ENCODE measurements at regions not wholly inside any gene's neighbourhood (a gene's known extent, or its start where the extent isn't known, plus 50 kb on each side); places are given as distances from the start of the nearest gene placed in this dataset.

DNA sequence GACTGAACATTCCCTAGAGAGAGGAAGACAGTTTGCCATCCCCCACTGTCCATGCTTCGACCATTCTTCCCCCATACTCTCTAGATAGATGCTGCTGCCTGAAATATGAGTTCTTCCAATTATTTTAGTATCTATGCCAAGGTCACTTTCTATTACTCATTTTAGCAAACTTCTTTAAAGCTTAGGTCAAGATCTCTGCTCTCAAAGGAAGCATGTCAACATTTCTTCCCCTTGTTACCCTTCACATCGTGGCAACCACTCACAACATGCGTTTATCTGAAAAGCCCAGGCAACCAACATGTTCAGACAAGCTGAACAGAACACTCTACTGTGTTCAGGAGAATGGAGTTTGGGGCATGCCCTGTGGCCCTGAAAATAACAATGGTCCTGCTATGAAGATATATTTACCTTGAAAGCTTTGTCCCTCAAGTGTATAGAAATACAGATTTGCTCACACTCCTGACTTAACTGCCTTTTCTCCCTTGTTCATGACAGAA is 138.4 kb upstream of the KIF2A start:
- ATAC-seq: no peak
- TF ChIP-seq ZNF8 (CRISPR knock-in tag; IDR thresholded peaks at IDR 0.05) (no peak), PPARA (CRISPR knock-in tag; IDR thresholded peaks at IDR 0.05; ENCODE audit: borderline replicate concordance) (no peak), ZNF565 (CRISPR knock-in tag; conservative IDR thresholded peaks at IDR 0.05; ENCODE audit: low read depth) (no peak), TOX (CRISPR knock-in tag; IDR thresholded peaks at IDR 0.05; ENCODE audit: borderline replicate concordance) (no peak), CSDC2 (CRISPR knock-in tag; IDR thresholded peaks at IDR 0.05) (no peak), ZFP30 (CRISPR knock-in tag; IDR thresholded peaks at IDR 0.05) (no peak), CREB5 (CRISPR knock-in tag; IDR thresholded peaks at IDR 0.05; ENCODE audit: low read depth) (no peak)

- TF ChIP-seq BACH2 (CRISPR knock-in tag; IDR thresholded peaks at IDR 0.05; ENCODE audit: borderline replicate concordance) (no peak), ZNF565 (CRISPR knock-in tag; conservative IDR thresholded peaks at IDR 0.05; ENCODE audit: low read depth) (no peak), POU6F1 (CRISPR knock-in tag; IDR thresholded peaks at IDR 0.05; ENCODE audit: borderline replicate concordance, low read depth) (no peak), ESRRG (CRISPR knock-in tag; IDR thresholded peaks at IDR 0.05) (no peak), ZFP30 (CRISPR knock-in tag; IDR thresholded peaks at IDR 0.05) (no peak), PPARA (CRISPR knock-in tag; IDR thresholded peaks at IDR 0.05; ENCODE audit: borderline replicate concordance) (no peak), TOX (CRISPR knock-in tag; IDR thresholded peaks at IDR 0.05; ENCODE audit: borderline replicate concordance) (no peak)
- no peak for ATAC-seq
Observed at GRCh38 chr5:62168506-62169281, 137.3 kb upstream of the KIF2A start.

DNA sequence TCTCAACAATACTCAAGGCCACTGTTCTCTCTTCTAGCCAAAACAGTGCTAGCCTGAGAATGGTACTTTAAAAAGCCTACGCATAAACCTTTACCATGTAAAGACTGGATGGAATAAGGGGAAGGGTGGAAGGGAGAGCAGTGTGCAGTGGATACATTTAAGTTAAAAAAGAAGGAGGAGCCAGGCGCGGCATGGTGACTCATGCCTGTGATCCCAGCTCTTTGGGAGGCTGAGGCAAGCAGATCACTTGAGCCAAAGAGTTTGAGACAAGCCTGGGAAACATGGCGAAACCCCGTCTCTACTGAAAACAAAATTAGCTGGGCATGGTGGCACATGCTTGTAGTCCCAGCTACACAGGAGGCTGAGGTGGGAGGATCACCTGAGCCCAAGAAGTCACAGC is 127.7 kb upstream of the KIF2A start:
- TF ChIP-seq ZNF8 (CRISPR knock-in tag; IDR thresholded peaks at IDR 0.05) (no peak), ZNF70 (CRISPR knock-in tag; IDR thresholded peaks at IDR 0.05) (no peak), CREB5 (CRISPR knock-in tag; IDR thresholded peaks at IDR 0.05; ENCODE audit: low read depth) (no peak), ARNTL (CRISPR knock-in tag; IDR thresholded peaks at IDR 0.05; ENCODE audit: borderline replicate concordance, low read depth) (no peak), TCF4 (CRISPR knock-in tag; IDR thresholded peaks at IDR 0.05; ENCODE audit: borderline replicate concordance) (no peak), CSRNP3 (CRISPR knock-in tag; IDR thresholded peaks at IDR 0.05) (no peak), ISL1 (CRISPR knock-in tag; IDR thresholded peaks at IDR 0.05) (no peak), CSDC2 (CRISPR knock-in tag; IDR thresholded peaks at IDR 0.05) (no peak), TSHZ2 (CRISPR knock-in tag; IDR thresholded peaks at IDR 0.05) (no peak), ZNF565 (CRISPR knock-in tag; conservative IDR thresholded peaks at IDR 0.05; ENCODE audit: low read depth) (no peak), ZC3H10 (CRISPR knock-in tag; IDR thresholded peaks at IDR 0.05) (no peak), ZFP30 (CRISPR knock-in tag; IDR thresholded peaks at IDR 0.05) (no peak), PATZ1 (CRISPR knock-in tag; IDR thresholded peaks at IDR 0.05; ENCODE audit: borderline replicate concordance) (no peak), ESRRG (CRISPR knock-in tag; IDR thresholded peaks at IDR 0.05) (no peak), ZFP3 (CRISPR knock-in tag; IDR thresholded peaks at IDR 0.05) (no peak), GLIS3 (CRISPR knock-in tag; IDR thresholded peaks at IDR 0.05) (no peak), POU6F1 (CRISPR knock-in tag; IDR thresholded peaks at IDR 0.05; ENCODE audit: borderline replicate concordance, low read depth) (no peak), TOX (CRISPR knock-in tag; IDR thresholded peaks at IDR 0.05; ENCODE audit: borderline replicate concordance) (no peak), SNAI2 (CRISPR knock-in tag; IDR thresholded peaks at IDR 0.05) (no peak), PPARA (CRISPR knock-in tag; IDR thresholded peaks at IDR 0.05; ENCODE audit: borderline replicate concordance) (no peak)

More for the DNA sequence above, 127.7 kb upstream of the KIF2A start:
- no peak for ATAC-seq
